ENCODE measurements at regions not wholly inside any gene's neighbourhood (a gene's known extent, or its start where the extent isn't known, plus 50 kb on each side); places are given as distances from the start of the nearest gene placed in this dataset.

GRCh38 chr14:84013424-84013823 is 1516.5 kb upstream of the FLRT2 start:
- Histone ChIP-seq H3K27me3 (ENCODE audit: control insufficient read depth, insufficient read depth, low read length) (no peaks in the 10 kb centered on the region), H3K27ac (ENCODE audit: low read depth, low read length) (no peak overlapping the region), H3K36me3 (ENCODE audit: control insufficient read depth, insufficient read depth, low read length) (no peaks in the 10 kb centered on the region), H3K9ac (ENCODE audit: low read length) (no peak overlapping the region), H3K4me1 (ENCODE audit: control insufficient read depth, insufficient read depth, low read length) (no peaks in the 10 kb centered on the region), H3K4me3 (ENCODE audit: low read length) (no peak overlapping the region)

GRCh38 chr14:84017495-84017894 is 1512.4 kb upstream of the FLRT2 start:
- Histone ChIP-seq H3K9ac (ENCODE audit: low read length) (no peak overlapping the region), H3K27ac (ENCODE audit: low read depth, low read length) (no peak overlapping the region)

GRCh38 chr14:84021433-84021832 is 1508.5 kb upstream of the FLRT2 start:
- no peak overlapping the region for H3K27ac ChIP-seq (ENCODE audit: low read depth, low read length)
- no peaks in the 10 kb centered on the region for H3K36me3 ChIP-seq (ENCODE audit: control insufficient read depth, insufficient read depth, low read length)
- no peak overlapping the region for H3K9ac ChIP-seq (ENCODE audit: low read length)
- H3K4me1 ChIP-seq (ENCODE audit: control insufficient read depth, insufficient read depth, low read length): no peaks in the 10 kb centered on the region
- no peaks in the 10 kb centered on the region for H3K27me3 ChIP-seq (ENCODE audit: control insufficient read depth, insufficient read depth, low read length)
- H3K4me3 ChIP-seq (ENCODE audit: low read length): no peak overlapping the region

More at GRCh38 chr14:84017495-84017894, 1512.4 kb upstream of the FLRT2 start:
- no peak overlapping the region for H3K4me3 ChIP-seq (ENCODE audit: low read length)
- no peaks in the 10 kb centered on the region for H3K36me3 ChIP-seq (ENCODE audit: control insufficient read depth, insufficient read depth, low read length)
- no peaks in the 10 kb centered on the region for H3K4me1 ChIP-seq (ENCODE audit: control insufficient read depth, insufficient read depth, low read length)
- H3K27me3 ChIP-seq (ENCODE audit: control insufficient read depth, insufficient read depth, low read length): no peaks in the 10 kb centered on the region

GRCh38 chr14:84024231-84024820 is 1505.6 kb upstream of the FLRT2 start:
- Histone ChIP-seq H3K4me3 (ENCODE audit: low read length) (no peak overlapping the region), H3K36me3 (ENCODE audit: control insufficient read depth, insufficient read depth, low read length) (no peaks in the 10 kb centered on the region), H3K27ac (ENCODE audit: low read depth, low read length) (no peak overlapping the region), H3K27me3 (ENCODE audit: control insufficient read depth, insufficient read depth, low read length) (no peaks in the 10 kb centered on the region), H3K9ac (ENCODE audit: low read length) (no peak overlapping the region), H3K4me1 (ENCODE audit: control insufficient read depth, insufficient read depth, low read length) (no peaks in the 10 kb centered on the region)

- H3K4me3 ChIP-seq (ENCODE audit: low read length): no peak overlapping the region
- no peaks in the 10 kb centered on the region for H3K27me3 ChIP-seq (ENCODE audit: control insufficient read depth, insufficient read depth, low read length)
- no peaks in the 10 kb centered on the region for H3K4me1 ChIP-seq (ENCODE audit: control insufficient read depth, insufficient read depth, low read length)
- no peaks in the 10 kb centered on the region for H3K36me3 ChIP-seq (ENCODE audit: control insufficient read depth, insufficient read depth, low read length)
- no peak overlapping the region for H3K27ac ChIP-seq (ENCODE audit: low read depth, low read length)
- H3K9ac ChIP-seq (ENCODE audit: low read length): no peak overlapping the region
These were observed 1504.6 kb upstream of the FLRT2 start for GRCh38 chr14:84025106-84026012.

GRCh38 chr14:84027351-84027750 is 1502.6 kb upstream of the FLRT2 start:
- Histone ChIP-seq H3K36me3 (ENCODE audit: control insufficient read depth, insufficient read depth, low read length) (no peaks in the 10 kb centered on the region), H3K27ac (ENCODE audit: low read depth, low read length) (no peak overlapping the region), H3K4me3 (ENCODE audit: low read length) (no peak overlapping the region), H3K4me1 (ENCODE audit: control insufficient read depth, insufficient read depth, low read length) (no peaks in the 10 kb centered on the region), H3K9ac (ENCODE audit: low read length) (no peak overlapping the region), H3K27me3 (ENCODE audit: control insufficient read depth, insufficient read depth, low read length) (no peaks in the 10 kb centered on the region)

- Histone ChIP-seq H3K27me3 (ENCODE audit: control insufficient read depth, insufficient read depth, low read length) (no peaks in the 10 kb centered on the region), H3K4me3 (ENCODE audit: low read length) (no peak overlapping the region), H3K9ac (ENCODE audit: low read length) (no peak overlapping the region), H3K27ac (ENCODE audit: low read depth, low read length) (no peak overlapping the region), H3K36me3 (ENCODE audit: control insufficient read depth, insufficient read depth, low read length) (no peaks in the 10 kb centered on the region), H3K4me1 (ENCODE audit: control insufficient read depth, insufficient read depth, low read length) (no peaks in the 10 kb centered on the region)
These were observed 1501.8 kb upstream of the FLRT2 start for GRCh38 chr14:84028080-84028604.

- Histone ChIP-seq H3K27ac (ENCODE audit: low read depth, low read length) (no peak overlapping the region), H3K4me3 (ENCODE audit: low read length) (no peak overlapping the region), H3K36me3 (ENCODE audit: control insufficient read depth, insufficient read depth, low read length) (no peaks in the 10 kb centered on the region), H3K27me3 (ENCODE audit: control insufficient read depth, insufficient read depth, low read length) (no peaks in the 10 kb centered on the region), H3K9ac (ENCODE audit: low read length) (no peak overlapping the region), H3K4me1 (ENCODE audit: control insufficient read depth, insufficient read depth, low read length) (no peaks in the 10 kb centered on the region)
These were observed 1500.7 kb upstream of the FLRT2 start for GRCh38 chr14:84029246-84029645.

GRCh38 chr14:84029720-84030119 is 1500.2 kb upstream of the FLRT2 start:
- Histone ChIP-seq H3K4me3 (ENCODE audit: low read length) (no peak overlapping the region), H3K27me3 (ENCODE audit: control insufficient read depth, insufficient read depth, low read length) (no peaks in the 10 kb centered on the region), H3K27ac (ENCODE audit: low read depth, low read length) (no peak overlapping the region), H3K4me1 (ENCODE audit: control insufficient read depth, insufficient read depth, low read length) (no peaks in the 10 kb centered on the region), H3K36me3 (ENCODE audit: control insufficient read depth, insufficient read depth, low read length) (no peaks in the 10 kb centered on the region), H3K9ac (ENCODE audit: low read length) (no peak overlapping the region)

GRCh38 chr14:84036840-84037239 is 1493.1 kb upstream of the FLRT2 start:
- H3K36me3 ChIP-seq (ENCODE audit: control insufficient read depth, insufficient read depth, low read length): no peaks in the 10 kb centered on the region
- H3K4me3 ChIP-seq (ENCODE audit: low read length): no peak overlapping the region
- no peak overlapping the region for H3K27ac ChIP-seq (ENCODE audit: low read depth, low read length)
- no peaks in the 10 kb centered on the region for H3K27me3 ChIP-seq (ENCODE audit: control insufficient read depth, insufficient read depth, low read length)
- H3K4me1 ChIP-seq (ENCODE audit: control insufficient read depth, insufficient read depth, low read length): no peaks in the 10 kb centered on the region
- H3K9ac ChIP-seq (ENCODE audit: low read length): no peak overlapping the region

- H3K27me3 ChIP-seq (ENCODE audit: control insufficient read depth, insufficient read depth, low read length): no peaks in the 10 kb centered on the region
- no peak overlapping the region for H3K27ac ChIP-seq (ENCODE audit: low read depth, low read length)
- H3K9ac ChIP-seq (ENCODE audit: low read length): no peak overlapping the region
- no peaks in the 10 kb centered on the region for H3K4me1 ChIP-seq (ENCODE audit: control insufficient read depth, insufficient read depth, low read length)
- H3K36me3 ChIP-seq (ENCODE audit: control insufficient read depth, insufficient read depth, low read length): no peaks in the 10 kb centered on the region
- no peak overlapping the region for H3K4me3 ChIP-seq (ENCODE audit: low read length)
These were observed 1492.4 kb upstream of the FLRT2 start for GRCh38 chr14:84037593-84037992.

GRCh38 chr14:84040101-84040500 is 1489.8 kb upstream of the FLRT2 start:
- Histone ChIP-seq H3K36me3 (ENCODE audit: control insufficient read depth, insufficient read depth, low read length) (no peaks in the 10 kb centered on the region), H3K27ac (ENCODE audit: low read depth, low read length) (no peak overlapping the region), H3K9ac (ENCODE audit: low read length) (no peak overlapping the region), H3K4me3 (ENCODE audit: low read length) (no peak overlapping the region), H3K4me1 (ENCODE audit: control insufficient read depth, insufficient read depth, low read length) (no peaks in the 10 kb centered on the region), H3K27me3 (ENCODE audit: control insufficient read depth, insufficient read depth, low read length) (no peaks in the 10 kb centered on the region)

Measured in rectal smooth muscle tissue (tissue), 1 donor.